ENCODE measurements at regions not wholly inside any gene's neighbourhood (a gene's known extent, or its start where the extent isn't known, plus 50 kb on each side); places are given as distances from the start of the nearest gene placed in this dataset.
"Not testable (repeated sequence)": the region's sequence is repeated elsewhere in the genome, so short reads cannot be mapped to it uniquely, and the experiment has no call there.

DNA sequence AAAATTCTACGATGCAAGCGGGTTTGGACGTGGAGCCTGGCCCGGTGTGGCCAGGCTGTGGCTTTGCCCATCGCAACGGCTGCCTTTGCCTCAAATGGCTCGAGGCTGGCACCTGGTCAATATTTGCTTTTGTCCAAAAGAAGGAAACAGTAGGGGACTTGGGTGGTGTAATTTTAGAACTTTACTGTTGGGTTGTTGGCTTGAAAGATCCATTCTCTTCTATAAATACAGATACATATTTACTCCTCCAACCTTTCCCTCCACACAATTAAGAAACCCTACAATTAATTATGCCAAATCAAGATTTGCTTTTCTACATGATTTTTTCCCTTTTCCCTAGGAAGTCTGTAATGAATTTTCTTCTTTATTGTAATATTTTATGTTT is 249.0 kb upstream of the PLGLB2 start:
- H3K4me1 ChIP-seq (ENCODE audit: control insufficient read depth in 1 of 2, insufficient read depth in 2 of 2, low read length in 2 of 2); ATAC-seq (ENCODE audit: low FRiP score); H3K4me3 ChIP-seq (ENCODE audit: low read length in 2 of 2); intact Hi-C loops (cut with DNase I); H3K27ac ChIP-seq (ENCODE audit: low read depth in 1 of 2, low read length in 2 of 2); H3K27me3 ChIP-seq (ENCODE audit: control insufficient read depth in 1 of 2, insufficient read depth in 2 of 2, low read length in 1 of 2); H3K36me3 ChIP-seq (ENCODE audit: control insufficient read depth in 1 of 2, insufficient read depth in 2 of 2, low read length in 1 of 2); H3K9me3 ChIP-seq (ENCODE audit: control insufficient read depth, low read length); DNase-seq: not testable (repeated sequence)
- 0% methylated on average over 1 of the region's 7 CpGs for WGBS, 2 donors

DNA sequence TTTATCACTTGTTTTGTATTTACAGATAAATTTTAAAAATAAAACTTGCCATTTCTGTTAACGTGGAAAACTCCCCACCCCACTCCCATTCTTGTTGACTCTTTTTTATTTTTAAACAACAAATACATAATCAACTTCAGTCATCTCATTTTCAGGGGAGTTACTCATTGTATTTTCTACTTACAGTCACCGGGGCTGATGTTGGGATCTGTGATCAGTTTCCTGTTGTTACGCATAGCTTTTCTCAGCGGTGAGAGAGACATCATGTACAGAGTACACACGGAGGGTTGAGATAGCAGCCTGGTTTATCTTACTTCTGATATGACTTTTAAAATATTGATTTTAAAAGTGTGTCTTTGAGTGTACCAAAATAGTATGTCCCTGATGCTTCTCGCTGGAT is 248.0 kb upstream of the PLGLB2 start:
- intact Hi-C loops (cut with DNase I); H3K27me3 ChIP-seq (ENCODE audit: control insufficient read depth in 1 of 2, insufficient read depth in 2 of 2, low read length in 1 of 2); H3K4me3 ChIP-seq (ENCODE audit: low read length in 2 of 2); H3K27ac ChIP-seq (ENCODE audit: low read depth in 1 of 2, low read length in 2 of 2); ATAC-seq (ENCODE audit: low FRiP score); DNase-seq; H3K9me3 ChIP-seq (ENCODE audit: control insufficient read depth, low read length); H3K36me3 ChIP-seq (ENCODE audit: control insufficient read depth in 1 of 2, insufficient read depth in 2 of 2, low read length in 1 of 2); H3K4me1 ChIP-seq (ENCODE audit: control insufficient read depth in 1 of 2, insufficient read depth in 2 of 2, low read length in 2 of 2): not testable (repeated sequence)
- 84 to 85% methylated on average over 3 to 5 of the region's 6 CpGs for WGBS, 2 donors

DNA sequence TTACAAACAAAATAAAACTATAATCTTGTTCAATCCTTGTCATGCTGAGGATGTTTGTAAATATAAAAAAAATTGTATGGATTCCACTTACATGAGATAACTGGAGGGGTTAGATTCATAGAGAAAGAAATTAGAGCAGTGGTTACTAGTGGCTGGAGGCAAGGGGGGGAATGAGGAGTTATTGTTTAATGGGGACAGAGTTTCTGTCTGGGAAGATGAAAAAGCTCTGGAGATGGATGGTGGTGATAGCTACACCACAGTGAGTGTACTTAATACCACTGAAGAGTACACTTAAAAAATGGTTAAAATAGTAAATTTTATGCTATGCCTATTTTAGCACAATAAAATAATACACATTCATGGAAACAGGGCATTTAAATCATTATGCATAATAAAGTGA is 247.5 kb upstream of the PLGLB2 start:
- ATAC-seq (ENCODE audit: low FRiP score); intact Hi-C loops (cut with DNase I); DNase-seq; H3K36me3 ChIP-seq (ENCODE audit: control insufficient read depth in 1 of 2, insufficient read depth in 2 of 2, low read length in 1 of 2); H3K9me3 ChIP-seq (ENCODE audit: control insufficient read depth, low read length); H3K27me3 ChIP-seq (ENCODE audit: control insufficient read depth in 1 of 2, insufficient read depth in 2 of 2, low read length in 1 of 2); H3K27ac ChIP-seq (ENCODE audit: low read depth in 1 of 2, low read length in 2 of 2); H3K4me1 ChIP-seq (ENCODE audit: control insufficient read depth in 1 of 2, insufficient read depth in 2 of 2, low read length in 2 of 2); H3K4me3 ChIP-seq (ENCODE audit: low read length in 2 of 2): not testable (repeated sequence)

GRCh38 chr2:87500951-87501350 is 246.9 kb upstream of the PLGLB2 start:
- H3K36me3 ChIP-seq (ENCODE audit: control insufficient read depth in 1 of 2, insufficient read depth in 2 of 2, low read length in 1 of 2); DNase-seq; H3K27ac ChIP-seq (ENCODE audit: low read depth in 1 of 2, low read length in 2 of 2); H3K27me3 ChIP-seq (ENCODE audit: control insufficient read depth in 1 of 2, insufficient read depth in 2 of 2, low read length in 1 of 2); intact Hi-C loops (cut with DNase I); H3K9me3 ChIP-seq (ENCODE audit: control insufficient read depth, low read length); H3K4me3 ChIP-seq (ENCODE audit: low read length in 2 of 2); ATAC-seq (ENCODE audit: low FRiP score); H3K4me1 ChIP-seq (ENCODE audit: control insufficient read depth in 1 of 2, insufficient read depth in 2 of 2, low read length in 2 of 2): not testable (repeated sequence)
- 70 to 78% methylated on average over 10 of the region's 11 CpGs for WGBS, 2 donors

GRCh38 chr2:87502948-87503347 is 244.9 kb upstream of the PLGLB2 start:
- H3K27ac ChIP-seq (ENCODE audit: low read depth in 1 of 2, low read length in 2 of 2); H3K4me1 ChIP-seq (ENCODE audit: control insufficient read depth in 1 of 2, insufficient read depth in 2 of 2, low read length in 2 of 2); DNase-seq; H3K9me3 ChIP-seq (ENCODE audit: control insufficient read depth, low read length); H3K27me3 ChIP-seq (ENCODE audit: control insufficient read depth in 1 of 2, insufficient read depth in 2 of 2, low read length in 1 of 2); H3K36me3 ChIP-seq (ENCODE audit: control insufficient read depth in 1 of 2, insufficient read depth in 2 of 2, low read length in 1 of 2); H3K4me3 ChIP-seq (ENCODE audit: low read length in 2 of 2); ATAC-seq (ENCODE audit: low FRiP score); intact Hi-C loops (cut with DNase I): not testable (repeated sequence)
- 61 to 76% methylated on average over 2 to 4 of the region's 5 CpGs for WGBS, 2 donors

GRCh38 chr2:87505239-87505638 is 242.6 kb upstream of the PLGLB2 start:
- not testable (repeated sequence) for ATAC-seq (ENCODE audit: low FRiP score)

DNA sequence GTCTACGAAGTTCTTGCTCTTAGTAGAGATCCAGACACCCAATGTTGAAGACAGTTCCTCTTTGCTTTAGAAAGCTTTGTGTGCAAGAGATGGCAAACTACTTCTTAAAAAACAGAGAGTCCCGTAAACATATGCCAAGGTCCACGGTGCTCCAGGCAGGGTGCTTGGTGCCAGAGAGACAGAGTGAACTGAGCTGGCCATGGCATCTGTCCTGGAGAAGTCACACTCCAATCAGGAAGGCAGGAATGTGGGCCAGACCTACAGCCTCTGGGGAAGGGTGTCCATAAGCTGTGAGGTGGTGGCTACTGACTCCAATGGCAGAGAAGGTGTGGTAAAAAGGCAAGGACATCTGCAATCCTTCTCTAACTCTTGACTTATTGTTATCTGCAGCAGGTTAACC is 242.0 kb upstream of the PLGLB2 start:
- H3K27ac ChIP-seq (ENCODE audit: low read depth in 1 of 2, low read length in 2 of 2) = not testable (repeated sequence)

More at GRCh38 chr2:87505239-87505638, 242.6 kb upstream of the PLGLB2 start:
- DNase-seq; H3K27ac ChIP-seq (ENCODE audit: low read depth in 1 of 2, low read length in 2 of 2); H3K9me3 ChIP-seq (ENCODE audit: control insufficient read depth, low read length); intact Hi-C loops (cut with DNase I); H3K27me3 ChIP-seq (ENCODE audit: control insufficient read depth in 1 of 2, insufficient read depth in 2 of 2, low read length in 1 of 2); H3K4me1 ChIP-seq (ENCODE audit: control insufficient read depth in 1 of 2, insufficient read depth in 2 of 2, low read length in 2 of 2); H3K36me3 ChIP-seq (ENCODE audit: control insufficient read depth in 1 of 2, insufficient read depth in 2 of 2, low read length in 1 of 2); H3K4me3 ChIP-seq (ENCODE audit: low read length in 2 of 2): not testable (repeated sequence)
- no CpG with 5 or more reads among the region's 3 CpGs for WGBS, 2 donors

GRCh38 chr2:87507378-87508348 is 240.2 kb upstream of the PLGLB2 start:
- H3K27me3 ChIP-seq (ENCODE audit: control insufficient read depth in 1 of 2, insufficient read depth in 2 of 2, low read length in 1 of 2); H3K36me3 ChIP-seq (ENCODE audit: control insufficient read depth in 1 of 2, insufficient read depth in 2 of 2, low read length in 1 of 2); DNase-seq; H3K4me1 ChIP-seq (ENCODE audit: control insufficient read depth in 1 of 2, insufficient read depth in 2 of 2, low read length in 2 of 2); intact Hi-C loops (cut with DNase I); H3K9me3 ChIP-seq (ENCODE audit: control insufficient read depth, low read length); ATAC-seq (ENCODE audit: low FRiP score); H3K4me3 ChIP-seq (ENCODE audit: low read length in 2 of 2); H3K27ac ChIP-seq (ENCODE audit: low read depth in 1 of 2, low read length in 2 of 2): not testable (repeated sequence)
- 68 to 75% methylated on average over 8 to 9 of the region's 13 CpGs for WGBS, 2 donors

More for the DNA sequence above, 242.0 kb upstream of the PLGLB2 start:
- intact Hi-C loops (cut with DNase I); DNase-seq; H3K4me1 ChIP-seq (ENCODE audit: control insufficient read depth in 1 of 2, insufficient read depth in 2 of 2, low read length in 2 of 2); H3K4me3 ChIP-seq (ENCODE audit: low read length in 2 of 2); H3K36me3 ChIP-seq (ENCODE audit: control insufficient read depth in 1 of 2, insufficient read depth in 2 of 2, low read length in 1 of 2); H3K9me3 ChIP-seq (ENCODE audit: control insufficient read depth, low read length); ATAC-seq (ENCODE audit: low FRiP score); H3K27me3 ChIP-seq (ENCODE audit: control insufficient read depth in 1 of 2, insufficient read depth in 2 of 2, low read length in 1 of 2): not testable (repeated sequence)
- no CpG with 5 or more reads among the region's 3 CpGs for WGBS, 2 donors

DNA sequence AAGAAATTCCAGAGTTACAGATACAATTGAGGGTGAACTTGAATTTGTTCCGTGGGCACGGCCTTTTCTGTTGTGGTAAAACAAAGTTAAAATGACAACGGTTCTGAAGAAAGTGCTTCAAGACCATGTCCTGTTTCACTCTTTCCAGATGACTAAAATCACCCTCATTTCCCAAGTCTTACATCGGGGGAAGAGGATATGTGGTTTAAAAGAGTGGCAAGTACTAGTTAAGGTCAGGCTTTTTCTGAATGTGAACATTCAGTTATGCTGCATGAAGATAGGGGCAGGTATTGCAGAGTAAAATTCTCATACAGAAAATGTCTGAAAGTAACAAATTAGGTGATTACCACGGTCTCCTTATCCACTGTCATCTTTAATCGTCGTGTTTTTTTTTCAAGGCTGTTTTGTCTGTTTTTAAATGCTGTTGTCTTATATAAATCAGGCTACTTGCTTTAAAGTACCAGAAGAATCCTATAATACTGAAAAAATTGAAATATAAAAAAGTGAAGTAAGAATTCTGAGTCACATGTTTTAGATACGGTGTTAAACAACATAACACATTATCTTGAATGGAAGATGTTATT is 236.6 kb upstream of the PLGLB2 start:
- 51 to 69% methylated on average over 3 of the region's 8 CpGs for WGBS, 2 donors
- H3K4me1 ChIP-seq (ENCODE audit: control insufficient read depth in 1 of 2, insufficient read depth in 2 of 2, low read length in 2 of 2); H3K27ac ChIP-seq (ENCODE audit: low read depth in 1 of 2, low read length in 2 of 2); H3K36me3 ChIP-seq (ENCODE audit: control insufficient read depth in 1 of 2, insufficient read depth in 2 of 2, low read length in 1 of 2); H3K9me3 ChIP-seq (ENCODE audit: control insufficient read depth, low read length); intact Hi-C loops (cut with DNase I); ATAC-seq (ENCODE audit: low FRiP score); H3K4me3 ChIP-seq (ENCODE audit: low read length in 2 of 2); H3K27me3 ChIP-seq (ENCODE audit: control insufficient read depth in 1 of 2, insufficient read depth in 2 of 2, low read length in 1 of 2); DNase-seq: not testable (repeated sequence)

Measured in aorta (tissue), 5 donors.